NOMO-1 treated with dmso at 0.1 percent for 144 hours (cell line): ENCODE measurements at regions not wholly inside any gene's neighbourhood (a gene's known extent, or its start where the extent isn't known, plus 50 kb on each side); places are given as distances from the start of the nearest gene placed in this dataset.

Experiments used
- DNase-seq: peaks from one replicate; lab custom pipeline; 2025; ENCODE audit not compliant: unreplicated experiment; lab: John Stamatoyannopoulos, UW

DNA sequence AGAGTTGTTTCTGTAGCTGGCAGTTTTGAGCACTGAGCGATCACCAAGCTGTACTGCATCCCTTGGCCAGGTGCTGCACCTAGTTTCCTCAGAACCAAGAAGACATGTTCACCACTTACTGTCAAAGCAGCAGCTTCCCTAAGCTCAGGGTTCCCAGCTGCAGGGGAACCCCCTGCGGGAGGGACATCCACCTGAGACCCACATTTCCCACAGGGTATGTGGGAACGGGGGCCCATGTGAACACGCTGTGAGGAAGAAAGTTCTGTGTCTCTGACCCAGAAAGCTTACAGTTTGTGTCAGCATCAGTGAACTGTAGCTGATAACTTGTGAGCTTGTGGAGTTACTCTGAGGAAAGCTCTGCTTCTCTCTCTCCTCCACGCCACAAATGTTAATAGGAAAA is 436.8 kb upstream of the IGFBP3 start:
- DNase-seq: no peak

- no peak for DNase-seq
Observed at GRCh38 chr7:46357290-46357689, 436.2 kb upstream of the IGFBP3 start.

GRCh38 chr7:46356371-46356770 is 435.3 kb upstream of the IGFBP3 start:
- DNase-seq: no peak

DNA sequence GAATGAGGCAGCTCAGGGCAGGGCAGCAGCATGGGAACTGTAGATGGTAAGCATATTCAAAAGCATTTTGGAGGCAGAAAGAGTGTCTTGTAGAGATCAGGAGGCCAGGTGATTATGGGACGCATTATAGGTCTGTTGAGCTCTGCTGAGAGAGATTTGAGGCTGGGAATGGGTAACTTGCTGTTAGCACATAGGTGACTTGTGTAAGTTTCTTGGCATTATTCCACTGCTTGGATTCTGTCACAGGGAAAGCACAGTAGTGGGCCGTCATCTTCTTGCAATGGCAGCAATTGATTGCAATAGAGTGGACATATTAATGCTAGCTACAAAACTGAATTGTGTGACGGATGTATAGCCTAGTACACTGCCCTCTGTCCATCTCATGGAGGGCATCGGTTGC is 434.3 kb upstream of the IGFBP3 start:
- no peak for DNase-seq

DNA sequence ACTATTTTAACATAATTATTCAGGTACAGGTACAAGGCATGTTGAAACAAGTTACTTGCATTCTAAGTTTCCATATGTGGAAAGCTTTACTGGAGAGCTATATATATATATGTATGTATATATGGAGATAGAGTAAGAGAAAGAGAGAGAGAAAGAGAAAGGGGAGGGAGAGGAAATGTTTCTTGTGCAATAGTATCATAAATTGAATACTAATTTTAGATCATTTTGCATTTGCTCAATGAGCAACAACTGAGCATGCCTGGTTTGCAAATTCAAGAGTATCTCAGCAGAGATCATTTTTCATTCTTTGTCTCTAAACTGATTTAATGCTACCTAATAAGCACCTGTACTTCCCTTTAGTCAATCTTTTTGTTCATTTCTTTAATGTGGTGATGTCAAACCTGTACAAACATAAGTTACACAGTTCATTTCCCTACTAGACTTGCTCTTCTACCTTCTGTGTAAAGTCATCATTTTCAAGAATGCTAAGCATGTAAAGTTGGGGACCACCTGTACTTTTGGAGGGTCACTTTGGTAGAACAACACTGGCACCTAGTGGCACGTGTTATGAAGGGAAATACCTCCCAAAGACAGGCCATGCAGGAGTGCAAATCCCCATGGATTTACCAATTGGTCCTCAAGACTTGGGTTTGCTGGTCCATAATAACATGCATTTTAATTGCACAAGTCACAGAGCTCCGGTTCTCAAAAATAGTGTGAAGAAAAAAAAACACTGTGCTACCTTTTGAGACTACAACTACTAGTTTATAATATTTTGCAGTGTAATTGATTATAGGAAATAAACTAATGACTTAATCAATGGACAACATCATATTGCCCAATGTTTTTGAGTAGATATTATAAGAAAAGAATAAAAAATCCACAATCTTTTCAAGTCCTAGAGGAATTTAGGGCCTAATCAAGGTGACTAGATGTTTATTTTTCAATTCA is 431.2 kb upstream of the IGFBP3 start:
- no peak for DNase-seq

GRCh38 chr7:46349490-46349889 is 428.4 kb upstream of the IGFBP3 start:
- DNase-seq: no peak

DNA sequence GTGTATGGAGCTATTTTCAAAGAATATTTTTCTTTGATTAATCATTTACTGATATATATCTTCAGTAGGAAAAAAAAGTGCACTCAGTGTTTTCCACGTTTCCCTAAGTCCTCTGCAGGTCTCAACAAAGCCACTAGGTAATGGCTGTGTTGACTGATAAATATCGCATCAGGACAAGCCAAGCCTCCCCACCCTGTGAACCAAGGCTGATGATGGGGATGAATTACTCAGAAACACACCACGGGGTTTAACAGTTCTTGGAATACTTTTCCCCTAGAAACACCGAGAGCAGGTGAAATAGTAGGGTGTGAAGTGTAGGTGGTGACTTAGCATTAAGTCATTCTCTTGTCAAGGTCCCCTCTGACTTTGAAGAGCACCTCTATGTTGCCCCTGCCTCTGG is 423.5 kb upstream of the IGFBP3 start:
- no peak for DNase-seq

DNA sequence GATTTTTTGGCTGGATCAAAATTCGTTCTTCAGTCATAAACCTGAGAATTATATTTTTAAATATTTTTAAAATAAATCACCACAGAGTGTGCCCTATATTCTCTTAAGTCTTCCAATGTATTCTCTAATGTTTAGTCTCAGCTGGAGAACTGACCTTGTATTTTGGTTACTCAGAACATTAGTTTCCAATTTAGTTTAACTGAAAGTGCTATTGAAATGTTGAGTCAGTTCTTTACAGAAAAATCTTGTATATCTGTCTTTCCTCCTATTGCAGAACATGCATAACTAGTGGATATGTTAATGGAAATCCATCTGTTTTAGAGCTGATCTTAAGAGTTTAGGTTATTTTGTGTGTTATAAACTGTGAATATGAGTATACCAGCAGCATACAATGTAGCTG is 422.7 kb upstream of the IGFBP3 start:
- no peak for DNase-seq

DNA sequence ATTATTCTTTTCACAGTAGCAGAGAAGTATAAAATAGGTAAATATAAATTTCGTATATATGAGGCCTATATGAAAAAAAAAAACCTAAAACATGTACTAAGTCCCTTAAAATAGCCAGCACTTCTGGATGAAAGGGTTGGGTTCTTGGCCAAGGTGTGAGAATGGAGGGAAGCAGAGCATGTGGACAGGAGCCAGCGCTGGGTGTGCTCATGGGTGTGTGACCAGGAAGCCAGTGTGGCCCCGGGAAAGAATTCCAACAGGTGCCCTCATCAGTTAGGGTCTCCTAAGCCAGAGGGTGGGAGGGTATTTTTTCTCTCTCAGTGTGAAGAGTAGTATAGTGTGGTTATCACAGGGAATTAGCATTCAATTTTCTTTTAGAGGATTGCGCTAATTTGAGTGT is 401.9 kb upstream of the IGFBP3 start:
- no peak for DNase-seq

DNA sequence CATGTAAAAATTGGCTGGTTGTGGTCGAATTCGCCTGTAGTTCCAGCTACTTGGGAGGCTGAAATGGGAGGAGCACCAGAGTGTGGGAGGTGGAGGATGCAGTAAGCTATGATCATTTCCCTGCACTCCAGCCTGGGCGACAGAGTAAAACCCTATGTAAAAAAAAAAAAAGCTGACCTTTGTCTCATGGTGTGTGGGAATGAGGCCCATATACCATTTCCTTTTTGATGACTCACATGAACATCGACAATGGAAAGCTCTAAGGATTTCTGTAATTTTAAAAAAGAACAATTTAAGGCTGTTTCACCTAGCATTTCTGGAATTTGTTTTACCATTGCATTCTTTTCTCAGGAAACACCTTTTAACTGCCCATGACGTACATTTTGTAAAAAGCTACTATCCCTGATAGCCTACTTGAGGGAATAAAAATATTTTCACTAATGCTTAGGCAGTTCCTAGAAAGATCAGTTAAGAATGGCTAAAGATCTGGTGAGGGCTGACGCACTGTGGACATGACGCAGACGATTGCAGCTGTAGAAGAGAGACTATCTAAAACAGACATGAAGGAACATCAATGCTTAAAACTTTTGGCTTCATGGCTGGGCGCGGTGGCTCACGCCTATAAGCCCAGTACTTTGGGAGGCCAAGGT is 400.6 kb upstream of the IGFBP3 start:
- DNase-seq: no peak

DNA sequence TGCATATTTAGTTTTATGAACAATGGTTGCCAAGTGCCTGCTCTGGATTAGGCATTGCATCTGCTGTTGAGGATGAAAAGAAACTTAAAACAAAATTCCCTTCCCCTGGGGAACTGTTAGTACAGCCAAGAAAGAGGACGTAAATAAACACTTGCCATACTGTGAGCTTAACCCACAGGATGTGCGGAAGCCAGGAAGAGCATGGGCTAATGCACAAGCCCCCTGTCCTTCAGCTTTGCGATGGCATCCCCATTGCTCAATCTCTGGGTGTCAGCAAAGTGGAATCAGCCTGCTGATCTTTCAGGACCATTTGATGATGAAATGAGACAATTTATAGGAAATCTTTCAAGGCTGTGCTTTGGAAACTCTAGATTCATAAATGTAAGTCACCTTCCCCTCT is 399.9 kb upstream of the IGFBP3 start:
- no peak for DNase-seq

GRCh38 chr7:46319841-46320240 is 398.8 kb upstream of the IGFBP3 start:
- DNase-seq: no peak

GRCh38 chr7:46318276-46318675 is 397.2 kb upstream of the IGFBP3 start:
- DNase-seq: no peak

DNA sequence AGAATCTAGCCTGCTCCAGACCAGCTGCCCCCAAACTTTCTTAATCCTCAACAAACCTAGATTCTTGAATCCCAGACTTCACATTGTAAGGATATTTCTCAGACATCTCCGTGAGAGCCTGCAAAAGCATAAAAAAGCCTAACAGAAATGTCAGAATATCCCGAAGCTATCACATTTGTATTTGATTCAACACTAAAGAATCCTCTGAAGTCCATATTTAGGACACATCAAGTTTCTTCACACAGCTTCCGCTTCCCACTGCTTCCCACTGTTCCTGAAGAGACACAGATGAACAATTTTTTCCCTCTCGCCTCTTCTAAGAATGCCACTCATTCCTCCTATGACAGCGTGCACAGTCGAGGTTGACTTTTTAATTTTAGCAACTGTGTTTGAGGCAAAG is 396.2 kb upstream of the IGFBP3 start:
- DNase-seq: no peak

DNA sequence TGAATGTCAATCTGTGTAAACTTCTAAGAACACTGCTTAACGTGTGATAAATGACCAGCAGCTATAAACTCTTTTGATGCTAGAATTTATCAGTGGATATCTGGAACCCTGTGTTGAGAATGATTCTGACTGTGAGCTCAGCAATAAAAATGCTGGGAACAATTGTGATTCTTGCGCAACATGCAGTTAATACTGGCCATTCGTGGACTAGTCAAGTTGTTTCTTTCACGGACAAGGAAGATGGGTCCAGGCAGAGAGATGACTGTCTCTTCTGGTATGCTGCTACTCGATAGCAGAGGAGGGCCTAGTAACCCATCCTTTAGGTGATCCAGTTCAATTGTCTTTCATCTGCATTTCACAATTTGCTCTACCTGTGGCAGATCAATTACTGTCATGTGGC is 394.8 kb upstream of the IGFBP3 start:
- no peak for DNase-seq

GRCh38 chr7:46301677-46302076 is 380.6 kb upstream of the IGFBP3 start:
- no peak for DNase-seq

DNA sequence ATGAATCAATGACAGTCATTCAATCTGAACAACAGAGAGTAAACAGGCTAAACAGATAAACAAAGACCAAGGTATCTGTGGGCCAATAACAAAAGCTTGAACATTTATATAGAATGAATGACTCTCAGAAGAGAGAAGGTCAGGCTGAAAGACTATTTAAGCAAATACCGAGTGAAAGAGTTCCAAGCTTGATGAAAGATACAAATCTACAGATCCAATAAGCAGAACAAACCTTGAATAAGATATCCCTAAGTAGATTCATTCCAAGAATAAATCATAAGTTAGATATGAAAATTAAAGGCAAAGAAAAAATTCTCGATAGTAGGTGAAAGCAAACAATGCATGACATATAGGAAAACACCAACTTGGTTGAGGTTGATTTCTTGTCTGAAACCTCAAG is 376.4 kb upstream of the IGFBP3 start:
- no peak for DNase-seq

DNA sequence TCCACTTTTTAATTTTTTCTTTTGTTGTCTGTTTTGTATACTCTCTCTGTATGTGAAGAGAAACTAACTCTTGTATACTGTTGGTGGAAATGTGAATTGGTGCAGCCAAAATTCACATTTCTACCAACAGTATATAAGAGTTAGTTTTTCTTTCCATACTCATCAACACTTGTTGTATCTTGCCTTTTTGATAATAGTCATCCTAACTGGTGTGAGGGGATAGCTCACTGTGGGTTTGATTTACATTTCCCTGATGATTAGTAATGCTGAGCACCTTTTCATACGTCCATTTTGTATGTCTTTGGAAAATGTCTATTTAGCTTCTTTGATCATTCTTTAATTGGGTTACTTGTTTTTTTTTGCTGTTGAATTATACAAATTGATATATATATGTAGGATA is 375.5 kb upstream of the IGFBP3 start:
- no peak for DNase-seq

- DNase-seq: no peak
Observed at GRCh38 chr7:46294381-46294780, 373.3 kb upstream of the IGFBP3 start.

DNA sequence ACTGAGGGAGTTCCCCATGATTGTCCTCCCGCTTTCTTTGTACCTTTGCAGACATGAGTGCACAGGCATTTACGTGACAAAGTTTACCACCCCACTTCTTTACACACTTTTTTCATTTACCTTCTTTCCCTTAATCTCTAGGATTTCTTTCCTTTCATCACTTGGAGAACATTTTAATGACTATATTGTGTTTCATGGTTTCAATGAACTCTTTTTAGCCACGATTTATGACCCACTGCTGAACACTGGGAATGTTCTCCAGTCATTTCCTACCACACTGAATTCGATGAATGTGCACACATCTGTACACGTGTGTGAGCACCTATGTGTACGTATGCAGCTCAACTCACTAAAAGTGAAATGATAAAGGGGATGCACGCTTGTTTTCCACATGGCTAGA is 371.7 kb upstream of the IGFBP3 start:
- no peak for DNase-seq

DNA sequence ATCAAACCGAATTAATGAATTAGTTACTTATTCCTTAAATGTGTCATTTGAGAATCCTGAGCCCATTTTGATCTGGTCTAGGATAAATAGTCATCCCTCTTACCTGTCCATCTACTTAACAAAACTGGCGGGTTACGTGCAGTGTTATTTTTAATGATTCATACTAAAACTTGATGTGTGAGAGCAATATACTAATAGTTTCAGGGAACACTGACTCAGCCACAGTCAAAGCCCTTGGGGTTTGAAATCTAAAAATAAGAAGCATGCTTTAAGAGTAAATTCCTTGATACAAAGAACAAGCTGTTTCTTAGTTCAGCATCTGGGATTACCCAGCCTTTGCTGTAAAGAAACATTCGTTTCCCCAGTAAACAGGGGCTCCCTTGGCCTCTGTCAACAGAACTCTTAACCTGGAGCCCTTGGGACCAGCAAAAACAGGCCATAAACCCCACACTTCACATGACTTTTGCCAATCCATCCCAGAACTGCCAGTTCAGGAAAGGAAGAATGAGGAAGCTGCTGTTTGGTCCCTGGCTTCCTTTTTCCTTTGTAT is 370.6 kb upstream of the IGFBP3 start:
- DNase-seq: no peak

DNA sequence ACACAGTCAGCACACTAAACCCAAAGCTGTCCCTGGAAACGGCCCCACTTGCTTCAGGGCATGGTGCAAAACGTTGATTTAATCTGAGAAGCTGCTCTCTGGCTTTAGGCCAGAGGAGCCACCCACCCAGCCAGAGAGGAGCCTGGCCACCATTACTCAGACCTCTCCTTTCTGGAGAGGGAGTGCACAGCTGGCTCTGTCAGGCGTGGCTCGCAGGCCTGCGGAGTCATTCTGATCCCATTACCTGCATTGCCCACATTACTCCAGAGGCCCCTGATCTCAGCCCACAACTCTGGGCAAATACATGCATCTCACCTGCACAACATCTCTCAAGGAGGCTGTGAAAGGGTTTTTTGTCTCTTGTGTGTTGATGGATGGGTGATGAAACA is 370.0 kb upstream of the IGFBP3 start:
- DNase-seq: no peak
